HG03097 (cell line): ENCODE measurements at regions not wholly inside any gene's neighbourhood (a gene's known extent, or its start where the extent isn't known, plus 50 kb on each side); places are given as distances from the start of the nearest gene placed in this dataset.

Source experiments
- ATAC-seq: cut with Tn5 transposase; IDR thresholded peaks from one replicate; pipeline ENCODE4 v1.9.1; 2021; ENCODE audit not compliant: unreplicated experiment, low FRiP score

DNA sequence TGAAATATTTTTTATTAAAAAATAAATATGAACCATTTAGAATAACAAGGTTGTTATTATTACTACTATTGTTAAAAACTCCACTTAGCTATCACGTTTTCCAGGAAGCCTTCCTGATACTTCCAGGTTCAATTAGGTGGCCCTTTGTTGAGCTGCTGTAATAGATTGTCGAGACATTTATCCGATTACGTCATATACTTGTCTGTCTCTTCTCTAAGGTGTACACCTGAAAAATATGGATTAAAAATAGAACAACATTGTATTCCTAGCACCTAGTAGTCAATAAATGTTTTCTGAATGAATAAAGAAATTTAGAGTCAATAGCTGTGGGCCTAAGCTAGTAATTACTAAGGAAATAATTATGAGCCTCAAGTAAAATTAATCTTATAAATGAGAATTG is 359.6 kb downstream of the RNF144B start:
- ATAC-seq = no peak

DNA sequence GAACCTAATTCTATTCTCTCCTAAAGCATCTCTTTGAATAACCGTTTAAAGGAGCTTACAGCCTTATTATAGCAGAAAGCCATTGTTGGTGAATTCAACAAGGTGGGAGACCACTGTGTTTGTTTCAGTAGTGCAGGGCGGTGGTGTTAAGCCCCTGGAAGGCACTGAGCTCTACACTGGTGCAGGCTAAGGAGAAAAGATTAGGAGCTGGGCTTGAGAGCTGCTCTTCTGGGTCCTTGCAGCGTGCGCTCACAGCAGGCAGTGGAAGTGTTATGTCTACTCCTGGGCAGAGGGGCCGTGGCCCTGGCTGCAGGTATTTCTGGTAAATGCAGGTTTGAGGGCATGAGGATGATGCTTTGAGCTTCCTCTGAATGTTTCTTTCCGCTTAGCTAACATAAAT is 361.2 kb downstream of the RNF144B start:
- ATAC-seq = no peak

DNA sequence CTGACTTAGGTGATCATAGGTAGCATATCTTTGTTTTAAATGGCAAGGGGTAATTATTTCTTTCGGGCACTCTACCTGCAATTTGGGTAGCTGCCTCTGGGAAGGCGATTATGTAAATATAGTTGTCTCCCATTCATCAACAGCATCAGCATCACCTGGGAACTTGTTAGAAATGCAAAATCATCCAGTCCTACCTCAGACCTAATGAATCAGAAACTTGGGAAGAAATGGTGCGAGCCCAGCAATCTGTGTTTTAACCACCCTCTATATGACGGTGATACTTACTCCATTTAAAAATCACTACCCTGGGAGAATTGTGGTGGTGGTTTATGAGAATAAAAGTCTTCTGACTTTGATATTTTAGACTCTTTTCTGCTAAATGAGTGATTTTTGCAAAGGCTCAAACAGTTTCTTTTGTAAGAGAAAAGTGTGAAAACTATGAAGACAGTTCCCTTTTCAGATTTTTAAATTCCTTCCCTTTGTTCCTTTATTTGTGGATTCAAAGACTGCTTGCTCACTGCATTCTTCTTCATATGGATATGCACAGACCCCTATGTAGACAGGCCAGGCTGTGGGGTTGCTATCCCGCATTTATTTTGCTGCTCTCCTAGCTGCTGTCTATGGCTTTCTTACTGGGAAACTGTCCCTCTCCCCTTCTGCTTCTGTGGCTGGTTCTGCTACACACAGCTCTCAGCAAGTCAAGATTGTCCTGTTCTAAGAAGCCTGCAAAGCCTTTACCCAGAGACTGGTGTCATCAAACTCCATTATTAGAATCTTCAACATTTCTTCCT is 365.3 kb downstream of the RNF144B start:
- no peak for ATAC-seq

DNA sequence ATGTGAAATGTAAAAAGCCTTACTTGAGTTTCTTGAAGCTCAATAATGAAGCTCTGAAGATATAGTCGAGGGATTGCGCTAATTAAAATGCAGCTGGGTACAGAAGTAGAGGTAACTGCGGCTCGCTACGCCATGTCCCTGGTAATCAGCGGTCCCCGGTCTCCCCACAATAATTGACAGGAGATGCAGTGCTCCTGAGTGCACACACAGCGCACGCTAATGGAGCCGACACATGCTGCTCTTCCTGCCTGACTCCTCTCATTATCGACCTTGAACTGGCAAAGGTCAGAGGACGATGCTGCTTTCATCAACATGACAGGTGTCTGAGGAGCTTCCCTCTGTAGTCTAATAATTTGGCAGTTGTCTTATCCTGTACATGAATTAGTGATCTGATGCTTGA is 365.9 kb downstream of the RNF144B start:
- ATAC-seq = no peak

DNA sequence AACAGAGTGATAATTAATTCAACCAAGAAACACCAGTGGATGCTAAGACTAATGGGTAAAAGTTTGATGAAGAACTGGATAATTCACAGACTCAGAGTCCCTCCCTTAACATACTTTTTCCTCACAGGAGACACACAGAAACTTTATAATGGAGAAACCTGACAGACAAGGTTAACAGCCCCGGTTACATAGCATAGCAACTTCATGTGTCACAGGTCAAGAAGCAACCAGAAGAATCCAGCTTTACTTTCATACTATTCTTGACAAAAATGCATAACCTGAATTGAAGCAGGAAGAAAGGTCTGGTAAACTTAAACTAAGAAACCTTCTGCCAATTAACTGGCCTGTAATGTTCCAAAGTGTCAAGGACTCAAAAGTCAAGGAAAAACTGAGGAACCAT is 375.9 kb downstream of the RNF144B start:
- ATAC-seq = no peak

DNA sequence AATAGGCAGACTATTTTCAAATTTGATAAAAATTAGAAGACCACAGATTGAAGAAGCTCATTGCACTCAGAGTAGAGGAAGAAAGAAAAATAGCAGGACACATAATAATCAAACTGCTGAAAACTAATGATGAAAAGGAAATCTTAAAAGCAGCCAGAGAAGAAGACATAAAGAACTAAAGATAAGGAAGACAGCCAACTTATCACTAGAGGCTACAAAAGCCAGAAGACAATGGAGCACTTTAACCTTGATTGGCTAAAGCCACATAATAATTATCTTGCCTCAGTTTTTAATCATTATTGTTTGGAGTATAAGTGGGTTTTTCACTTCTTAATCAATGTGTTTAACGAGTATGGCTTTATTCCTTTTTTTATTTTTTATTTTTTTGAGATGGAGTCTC is 397.6 kb downstream of the RNF144B start:
- ATAC-seq = no peak

DNA sequence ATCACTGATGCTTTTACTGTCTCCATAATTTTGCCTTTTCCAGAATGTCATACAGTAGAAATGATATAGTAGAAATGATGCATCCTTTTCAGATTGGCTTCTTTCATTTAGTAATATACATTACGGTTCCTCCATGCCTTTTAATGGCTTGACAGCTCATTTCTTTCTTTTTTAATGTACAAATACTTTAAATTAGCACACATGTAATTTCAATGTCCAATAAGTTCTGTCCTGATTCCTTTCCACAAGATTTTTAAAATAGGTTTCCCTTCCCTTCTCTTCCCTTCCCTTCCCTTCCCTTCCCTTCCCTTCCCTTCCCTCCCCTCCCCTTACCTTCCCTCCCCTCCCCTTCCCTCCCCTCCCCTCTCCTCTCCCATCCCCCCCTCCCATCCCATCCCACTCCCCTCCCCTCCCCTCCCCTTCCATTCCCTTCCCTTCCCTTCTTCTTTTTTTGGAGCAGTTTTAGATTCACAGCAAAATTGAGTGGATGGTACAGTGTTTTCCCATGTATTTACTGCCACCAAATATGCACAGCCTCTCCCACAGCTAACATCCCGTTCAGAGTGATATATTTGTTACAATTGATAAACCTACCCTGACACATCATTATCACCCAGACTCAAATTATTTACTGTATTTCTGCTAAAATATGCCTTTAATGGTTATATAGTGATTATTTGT is 398.8 kb downstream of the RNF144B start:
- no peak for ATAC-seq

DNA sequence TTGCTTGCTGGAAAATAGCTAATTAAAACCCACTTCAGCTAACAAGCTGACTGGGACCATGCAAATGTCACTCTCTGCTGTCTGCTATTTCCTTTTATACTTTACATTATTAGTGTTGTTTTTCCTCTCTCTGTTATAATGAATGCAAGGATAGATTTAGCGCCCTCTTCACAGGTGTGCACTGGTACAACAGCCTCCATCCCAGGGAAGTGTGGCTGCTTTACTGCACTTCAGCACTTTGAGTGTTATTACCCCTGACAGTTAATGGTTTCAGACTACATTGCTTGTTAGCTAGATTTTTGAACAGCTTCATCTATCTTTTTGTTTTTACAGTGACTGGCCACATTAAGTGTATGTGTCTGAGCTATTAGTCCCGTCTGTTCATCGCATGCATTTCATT is 405.7 kb downstream of the RNF144B start:
- no peak for ATAC-seq

DNA sequence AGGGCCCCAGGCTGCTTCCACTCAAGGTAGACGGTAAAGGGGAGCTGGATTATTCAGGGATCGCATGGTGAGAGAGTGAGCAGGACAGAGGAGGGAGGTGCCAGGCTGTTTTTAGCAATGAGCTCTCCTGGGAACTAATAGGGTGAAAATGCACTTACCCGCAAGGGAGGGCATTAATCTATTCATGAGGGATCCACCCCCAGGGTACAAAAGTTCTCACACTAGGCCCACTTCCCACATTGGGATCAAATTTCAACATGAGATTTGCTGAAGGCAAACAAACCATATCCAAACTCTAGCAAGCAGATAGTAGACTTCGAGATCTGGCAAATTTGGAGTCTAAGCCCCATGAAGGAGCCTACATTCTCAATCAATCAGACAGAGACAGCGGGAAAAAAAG is 408.6 kb downstream of the RNF144B start:
- ATAC-seq = no peak

DNA sequence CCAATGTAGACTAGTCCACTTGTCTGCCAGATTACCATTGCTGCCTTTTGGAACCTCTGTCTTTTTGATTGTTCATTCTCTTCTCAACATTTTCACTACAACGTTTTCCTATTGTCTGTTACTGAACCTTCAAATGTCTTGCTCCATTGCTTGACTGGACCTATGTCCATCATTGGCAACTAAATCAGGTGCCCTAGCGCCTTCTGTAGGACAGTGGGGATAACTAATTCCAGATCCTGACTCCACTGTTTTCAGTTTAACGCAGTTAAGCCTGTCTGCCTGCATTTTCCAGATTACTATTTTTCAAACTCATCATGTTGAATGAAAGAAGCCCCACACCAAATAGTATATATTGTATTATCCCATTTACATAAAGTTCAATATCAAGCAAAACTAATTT is 433.6 kb downstream of the RNF144B start:
- no peak for ATAC-seq

DNA sequence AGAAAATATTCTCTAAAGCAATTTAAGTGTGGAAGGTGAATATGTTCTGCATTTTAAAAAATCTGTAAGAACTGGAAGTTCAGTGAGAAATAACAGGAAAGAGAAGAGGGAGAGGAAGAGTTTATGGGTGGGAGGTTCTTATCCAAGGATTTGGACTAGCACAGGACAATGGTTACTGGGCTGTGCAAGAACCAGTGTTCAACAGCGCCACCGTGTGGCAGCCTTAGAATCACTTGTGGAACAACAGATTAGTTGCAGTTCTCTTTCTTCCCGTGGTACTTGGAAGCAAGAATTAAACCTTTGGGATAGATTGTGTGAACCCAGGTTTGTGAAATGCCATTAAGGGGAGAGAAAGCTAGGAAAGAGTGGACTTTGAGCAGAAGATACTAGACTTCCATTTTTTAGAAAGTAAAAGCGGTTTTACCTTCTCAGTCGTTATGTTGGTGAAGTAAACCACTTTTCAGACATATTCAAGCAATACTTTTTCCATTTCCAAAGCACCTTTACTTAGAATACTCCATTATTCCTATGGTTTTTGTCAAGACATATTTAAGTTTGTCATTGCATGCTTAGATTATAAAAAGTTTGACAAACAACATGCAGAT is 436.7 kb downstream of the RNF144B start:
- no peak for ATAC-seq

DNA sequence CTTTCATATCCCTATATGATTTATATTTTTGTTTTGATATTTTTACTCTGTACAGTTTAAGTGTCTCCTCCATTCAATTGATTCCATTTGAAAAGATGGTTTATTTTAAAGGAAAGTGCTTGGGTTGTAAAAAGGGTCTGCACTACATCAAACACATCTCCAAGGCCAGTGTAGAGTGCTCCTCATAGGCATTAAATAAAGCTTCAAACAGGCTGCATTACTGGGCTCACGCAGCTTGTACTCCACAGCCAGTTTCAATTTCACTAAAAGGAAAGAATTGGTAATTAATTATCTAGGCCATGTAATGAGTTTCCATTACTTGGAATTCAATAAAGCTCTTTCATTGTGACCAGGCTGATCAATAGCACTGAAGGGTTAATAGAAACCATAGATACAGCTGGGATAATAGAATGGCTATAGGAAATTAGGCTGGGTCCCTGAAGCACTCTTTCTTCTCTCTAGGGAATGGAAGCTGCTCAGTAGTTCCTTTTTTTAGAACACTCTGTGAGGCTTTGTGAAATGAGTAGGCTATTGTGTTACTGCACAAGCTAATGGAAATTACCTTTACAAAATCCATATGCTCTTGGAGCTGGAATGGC is 442.2 kb downstream of the RNF144B start:
- no peak for ATAC-seq

DNA sequence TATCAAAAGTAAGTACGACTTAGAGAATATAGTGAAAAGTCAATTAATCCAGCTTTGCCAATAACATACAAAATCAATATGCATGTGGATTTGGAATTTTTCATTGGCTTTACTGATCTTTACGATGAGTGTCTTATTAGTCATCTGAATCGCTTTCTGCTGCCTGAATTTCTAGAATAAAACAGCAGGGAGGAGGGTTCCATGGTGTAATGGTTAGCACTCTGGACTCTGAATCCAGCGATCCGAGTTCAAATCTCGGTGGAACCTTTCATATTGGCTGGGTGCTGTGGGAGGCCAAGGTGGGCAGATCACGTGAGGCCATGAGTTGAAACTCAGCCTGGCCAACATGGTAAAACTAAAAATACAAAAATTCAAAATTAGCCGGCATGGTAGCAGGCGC is 448.8 kb downstream of the RNF144B start:
- no peak for ATAC-seq

DNA sequence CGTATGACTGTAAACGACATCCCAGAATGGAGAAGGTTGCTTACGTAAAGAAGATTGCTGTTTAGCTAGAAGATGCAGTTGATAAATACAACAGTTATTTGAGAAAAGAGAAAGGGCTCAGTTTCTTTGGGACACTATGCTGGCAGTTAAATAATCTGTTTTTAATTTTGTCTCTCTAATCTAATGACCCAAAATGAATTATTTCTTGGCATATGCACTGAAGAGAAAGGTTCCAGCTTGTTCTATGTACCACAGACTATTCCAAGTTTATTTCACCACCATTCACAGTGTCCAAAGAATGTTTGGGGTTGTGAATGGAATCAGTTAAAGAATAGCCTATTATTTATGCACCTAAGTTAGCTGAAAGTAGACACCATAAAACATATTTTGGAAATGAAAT is 449.9 kb downstream of the RNF144B start:
- no peak for ATAC-seq

DNA sequence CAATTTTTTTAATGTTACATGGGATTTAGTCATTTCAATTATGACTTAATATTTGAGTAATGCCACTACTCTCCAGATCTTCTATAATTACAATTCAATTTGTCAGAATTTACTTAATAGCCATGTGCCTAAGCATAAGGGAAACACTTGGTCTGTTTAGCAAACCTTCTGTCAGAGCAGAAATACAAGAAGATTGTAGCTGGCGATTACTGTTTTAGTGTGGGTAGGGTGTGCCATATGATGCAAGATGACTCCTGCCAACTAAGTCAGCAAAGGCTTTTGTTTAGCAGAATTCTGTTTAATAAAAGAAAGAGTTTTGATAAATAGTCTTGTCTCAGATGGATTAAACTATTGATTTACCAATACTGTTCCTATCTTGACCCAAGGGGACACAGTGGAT is 455.4 kb downstream of the RNF144B start:
- no peak for ATAC-seq

DNA sequence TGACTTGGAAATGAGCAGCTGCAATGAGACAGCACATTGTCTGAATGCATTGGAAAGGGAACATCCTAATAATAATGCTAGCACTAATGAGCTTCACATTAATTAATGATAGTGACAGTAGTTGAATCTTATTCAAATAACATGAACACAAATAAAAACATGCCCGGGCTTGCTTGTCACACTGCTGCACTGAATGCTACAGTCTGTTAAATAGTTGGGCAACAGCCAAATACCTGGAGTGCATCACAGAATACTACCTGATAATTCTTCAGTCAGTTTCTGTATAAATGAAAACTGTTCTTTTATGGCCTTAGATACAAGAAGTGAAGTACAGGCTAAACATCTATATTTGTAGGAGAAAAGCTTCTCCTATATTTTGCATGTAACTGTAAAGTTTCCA is 458.7 kb downstream of the RNF144B start:
- no peak for ATAC-seq

DNA sequence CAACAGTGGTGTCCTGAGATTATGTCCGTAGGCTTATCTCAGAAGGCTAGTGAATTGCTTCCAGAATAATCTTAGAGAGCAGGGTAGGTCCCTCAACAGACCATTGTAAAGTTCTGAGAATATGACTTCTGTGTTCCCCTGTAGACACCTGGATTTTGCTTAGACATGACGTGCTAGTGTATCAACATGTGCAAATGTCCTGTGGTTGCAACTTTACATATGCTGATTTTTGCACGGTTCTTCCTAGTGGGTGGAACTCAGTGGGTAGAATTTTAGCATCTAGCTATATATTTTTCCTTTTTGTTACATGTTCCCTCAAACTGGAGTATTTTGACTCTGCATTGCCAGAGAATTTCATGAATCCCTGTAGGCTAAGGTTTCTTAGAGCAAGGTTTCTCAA is 459.2 kb downstream of the RNF144B start:
- no peak for ATAC-seq

DNA sequence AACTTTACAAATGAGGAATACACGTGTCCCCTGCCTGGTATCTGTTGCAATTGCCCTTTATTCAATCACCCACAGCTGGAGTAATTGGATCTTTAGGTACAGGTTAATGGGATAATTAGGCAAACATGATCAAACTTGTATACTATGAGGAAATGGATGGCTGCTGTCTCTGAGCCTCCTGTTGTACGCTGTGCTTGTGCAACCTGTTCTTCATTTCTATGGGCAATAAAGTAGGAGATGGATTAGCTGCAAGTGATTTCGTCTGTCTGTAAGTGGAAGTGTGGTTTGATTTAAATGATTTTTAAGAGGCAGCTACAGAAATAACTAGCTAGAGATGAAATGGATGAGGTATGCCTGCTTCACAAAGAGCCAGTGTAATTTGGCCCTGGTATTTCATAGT is 474.1 kb downstream of the RNF144B start:
- no peak for ATAC-seq

DNA sequence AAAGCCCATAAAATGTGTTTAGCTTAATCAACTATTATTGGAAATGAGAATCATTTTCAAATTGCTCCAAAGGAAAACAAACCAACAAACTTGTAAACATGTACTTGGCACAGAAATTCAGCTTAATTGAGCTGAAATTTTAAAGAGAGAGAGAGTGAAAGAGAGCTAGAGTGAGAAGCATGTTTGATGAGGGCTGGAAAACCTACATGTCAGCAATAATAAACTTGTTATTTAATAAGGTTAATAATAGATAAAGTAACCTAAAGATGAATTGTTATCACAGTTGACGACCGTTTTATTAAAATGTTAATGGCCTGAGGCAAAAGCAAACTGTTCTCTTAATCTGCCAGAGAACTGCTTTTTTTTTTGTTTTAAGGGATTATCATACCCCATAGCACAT is 496.1 kb downstream of the RNF144B start:
- ATAC-seq = no peak

DNA sequence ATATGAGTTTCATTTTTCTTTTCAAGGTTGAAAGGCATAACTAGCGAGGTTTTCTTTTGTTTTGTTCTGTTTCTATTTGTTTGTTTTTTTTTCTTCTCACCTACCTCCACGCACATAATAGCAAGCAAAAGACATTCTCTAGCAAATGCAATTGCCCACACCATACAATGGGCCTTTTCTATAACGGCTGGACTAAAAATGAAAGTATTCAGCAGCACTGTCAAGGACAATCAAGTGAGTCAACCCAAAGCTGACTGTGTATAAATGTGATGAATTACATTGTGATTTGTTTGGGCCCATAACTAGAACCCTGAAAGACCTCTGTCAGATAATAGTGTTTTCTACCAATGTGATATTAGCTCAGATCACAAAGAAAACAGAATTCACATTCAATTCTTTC is 496.7 kb downstream of the RNF144B start:
- ATAC-seq = no peak

DNA sequence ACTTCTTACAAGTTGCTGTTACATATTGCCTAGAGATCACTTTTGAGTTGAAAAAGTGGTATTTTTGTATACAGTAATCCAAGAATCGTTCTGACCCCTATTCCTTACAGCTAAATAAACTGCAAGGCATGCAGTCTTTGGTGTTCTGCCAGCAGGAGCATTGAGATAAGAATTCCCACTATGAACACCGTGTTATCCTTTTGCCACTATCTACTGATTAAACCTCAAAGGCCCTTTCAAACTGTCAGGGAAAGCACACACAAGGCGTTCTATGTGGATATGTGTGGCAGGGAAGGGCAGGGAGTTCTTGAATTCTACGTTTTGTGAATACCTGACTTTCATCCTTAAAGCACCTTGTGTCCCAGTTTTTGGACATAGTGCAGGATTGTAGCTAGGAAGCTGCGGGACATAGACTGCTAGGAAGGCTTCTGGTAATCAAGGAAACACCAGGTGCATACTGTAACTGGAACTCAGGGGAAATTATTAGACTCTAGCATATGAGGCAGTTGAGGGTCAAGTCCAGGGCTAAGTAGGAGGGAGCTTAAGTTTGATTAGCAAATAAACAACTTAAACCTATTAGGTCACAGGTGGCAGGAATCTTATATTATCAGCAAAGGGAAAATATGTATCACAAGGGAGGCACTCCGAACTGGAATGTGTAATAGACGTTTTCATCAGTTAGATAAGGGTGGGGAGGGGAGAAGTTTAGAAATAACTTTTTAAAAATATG is 506.6 kb downstream of the RNF144B start:
- no peak for ATAC-seq
